Panc1 (cell line): ENCODE measurements at regions not wholly inside any gene's neighbourhood (a gene's known extent, or its start where the extent isn't known, plus 50 kb on each side); places are given as distances from the start of the nearest gene placed in this dataset.

Experiments used
- ATAC-seq: fragments of 200-7000 bp; cut with Tn5 transposase; 2 replicates; pipeline ENCODE4 v1.9.1; 2020; ENCODE audit warnings: mild to moderate bottlenecking, moderate library complexity
- BruUV-seq: library from RNA; stranded (reverse); fragments of 400-500 nt; replicated peaks from 2 replicates; lab custom pipeline; 2021; lab: Mats Ljungman, UMichigan
- CTCF ChIA-PET: fragments of 300-600 bp; sonication (Branson Sonifier 250); formaldehyde crosslinking; loops from one replicate; lab custom pipeline; 2022; ENCODE audit warnings: antibody characterized with exemption; lab: Charles Lee
- POLR2A ChIA-PET: fragments of 300-600 bp; sonication (Branson Sonifier 250); formaldehyde crosslinking; loops from one replicate; lab custom pipeline; 2022; ENCODE audit warnings: antibody characterized with exemption; lab: Charles Lee
- DNase-seq: peaks from one replicate; pipeline ENCODE4 v3.0.0-alpha.2; 2010; ENCODE audit warnings: low read depth, low spot score
- H3K27ac ChIP-seq: 2 replicates; pipeline ENCODE4 v1.5.1; 2011; ENCODE audit warnings: mild to moderate bottlenecking, low read length, inconsistent platforms
- H3K27me3 ChIP-seq: fragments of 200-500 bp; sonication (Bioruptor generic); 2 replicates; pipeline ENCODE4 v1.6.0; 2014; ENCODE audit warnings: low read length, inconsistent platforms; ENCODE audit not compliant: control insufficient read depth, insufficient read depth
- H3K36me3 ChIP-seq: fragments of 200-500 bp; sonication (Bioruptor generic); 2 replicates; pipeline ENCODE4 v1.5.1; 2014; ENCODE audit warnings: inconsistent platforms, mild to moderate bottlenecking, low read length, moderate library complexity; ENCODE audit not compliant: control insufficient read depth, insufficient read depth
- H3K4me1 ChIP-seq: 2 replicates; pipeline ENCODE4 v1.5.1; 2011; ENCODE audit warnings: inconsistent platforms, mild to moderate bottlenecking, low read length, moderate library complexity; ENCODE audit not compliant: control insufficient read depth, insufficient read depth
- H3K4me3 ChIP-seq, 2 experiments: 2 replicates each; pipeline ENCODE4 v1.5.1; 2011 to 2012; ENCODE audit warnings: low read depth in 2 of 2, low read length in 2 of 2, mild to moderate bottlenecking in 2 of 2, inconsistent platforms in 1 of 2, moderate library complexity in 1 of 2
- H3K9me3 ChIP-seq: fragments of 200-500 bp; sonication (Bioruptor generic); 2 replicates; pipeline ENCODE4 v1.5.1; 2014; ENCODE audit warnings: low read depth, mild to moderate bottlenecking, inconsistent platforms, low read length, moderate library complexity; ENCODE audit not compliant: control insufficient read depth, insufficient read depth
- CTCF ChIP-seq: fragments of 450-650 bp; IDR thresholded peaks from 2 replicates; pipeline ENCODE4 v1.5.1; 2017; ENCODE audit warnings: mild to moderate bottlenecking
- POLR2AphosphoS5 ChIP-seq: IDR thresholded peaks from 2 replicates; pipeline ENCODE4 v1.6.1; 2012; ENCODE audit warnings: mild to moderate bottlenecking, low read depth, low read length, moderate library complexity
- SIN3A ChIP-seq: IDR thresholded peaks from 2 replicates; pipeline ENCODE4 v1.6.1; 2012; ENCODE audit warnings: low read depth, mild to moderate bottlenecking, low read length, moderate library complexity, borderline replicate concordance; ENCODE audit not compliant: insufficient read depth
- TCF7L2 ChIP-seq: IDR thresholded peaks from 2 replicates; pipeline ENCODE4 v1.6.1; 2011; ENCODE audit warnings: mild to moderate bottlenecking, low read depth, low read length, inconsistent platforms
- in situ Hi-C: cut with HindIII; loops from 2 replicates; pipeline ENCODE4 v1.10.0; 2016; ENCODE audit warnings: low sequenced_read_pairs, low pct_unique_long_range_greater_than_20kb
- intact Hi-C: fragments of 100-400 bp; cut with micrococcal nuclease; formaldehyde crosslinking; loops from one replicate; pipeline ENCODE4 v1.10.0; 2022; ENCODE audit not compliant: unreplicated experiment
- TF ChIP-seq, protein P1 (sequence below), 2 experiments: IDR thresholded peaks; 2 replicates each; pipeline ENCODE4 v1.6.1; 2011 to 2012; ENCODE audit warnings: low read depth in 2 of 2, control low read depth in 1 of 2, low read length in 1 of 2, mild to moderate bottlenecking in 1 of 2, moderate library complexity in 1 of 2; ENCODE audit not compliant: insufficient read depth in 1 of 2

DNA sequence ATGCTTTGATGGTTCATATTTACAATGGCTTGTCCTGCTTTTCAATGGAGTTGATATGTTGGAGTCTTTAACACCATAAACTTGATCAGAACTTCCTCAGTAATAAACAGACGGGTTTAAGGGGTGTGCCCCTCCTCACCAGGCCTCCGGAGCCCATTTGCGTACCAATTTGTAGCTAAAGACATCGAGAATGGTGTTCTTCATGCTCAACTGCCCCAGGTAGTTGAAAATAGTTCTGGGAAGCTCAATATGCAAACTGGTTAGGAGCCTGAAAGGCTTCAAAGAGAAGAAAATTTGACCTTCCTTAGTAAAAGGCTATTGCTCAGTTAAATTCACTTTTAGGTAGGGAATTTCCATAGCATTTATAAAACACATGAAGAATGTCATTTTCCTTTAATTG is 68.1 kb upstream of the RRP15 start:
- Histone ChIP-seq H3K36me3 (no peaks in the 10 kb centered on the region), H3K27me3 (peaks cover 2% of the 10 kb centered on the region; the same call in 1 of the 2 replicates), H3K4me3 (no peak overlapping the region), H3K9me3 (no peaks in the 10 kb centered on the region), H3K27ac (no peak overlapping the region), H3K4me1 (no peaks in the 10 kb centered on the region)
- BruUV-seq: no TSS peak
- CTCF ChIA-PET: interaction anchor here (0.7 kb wide), 1 partner anchor 1130 kb away, joined by 3 read pairs; no protein-coding TSS in a partner anchor
- in situ Hi-C loops (no loop called here), intact Hi-C loops (no loop called here)
- no peak for TF ChIP-seq TCF7L2
- TF ChIP-seq SIN3A: no peak
- TF ChIP-seq POLR2AphosphoS5: no peak
- TF ChIP-seq, protein P1, sequence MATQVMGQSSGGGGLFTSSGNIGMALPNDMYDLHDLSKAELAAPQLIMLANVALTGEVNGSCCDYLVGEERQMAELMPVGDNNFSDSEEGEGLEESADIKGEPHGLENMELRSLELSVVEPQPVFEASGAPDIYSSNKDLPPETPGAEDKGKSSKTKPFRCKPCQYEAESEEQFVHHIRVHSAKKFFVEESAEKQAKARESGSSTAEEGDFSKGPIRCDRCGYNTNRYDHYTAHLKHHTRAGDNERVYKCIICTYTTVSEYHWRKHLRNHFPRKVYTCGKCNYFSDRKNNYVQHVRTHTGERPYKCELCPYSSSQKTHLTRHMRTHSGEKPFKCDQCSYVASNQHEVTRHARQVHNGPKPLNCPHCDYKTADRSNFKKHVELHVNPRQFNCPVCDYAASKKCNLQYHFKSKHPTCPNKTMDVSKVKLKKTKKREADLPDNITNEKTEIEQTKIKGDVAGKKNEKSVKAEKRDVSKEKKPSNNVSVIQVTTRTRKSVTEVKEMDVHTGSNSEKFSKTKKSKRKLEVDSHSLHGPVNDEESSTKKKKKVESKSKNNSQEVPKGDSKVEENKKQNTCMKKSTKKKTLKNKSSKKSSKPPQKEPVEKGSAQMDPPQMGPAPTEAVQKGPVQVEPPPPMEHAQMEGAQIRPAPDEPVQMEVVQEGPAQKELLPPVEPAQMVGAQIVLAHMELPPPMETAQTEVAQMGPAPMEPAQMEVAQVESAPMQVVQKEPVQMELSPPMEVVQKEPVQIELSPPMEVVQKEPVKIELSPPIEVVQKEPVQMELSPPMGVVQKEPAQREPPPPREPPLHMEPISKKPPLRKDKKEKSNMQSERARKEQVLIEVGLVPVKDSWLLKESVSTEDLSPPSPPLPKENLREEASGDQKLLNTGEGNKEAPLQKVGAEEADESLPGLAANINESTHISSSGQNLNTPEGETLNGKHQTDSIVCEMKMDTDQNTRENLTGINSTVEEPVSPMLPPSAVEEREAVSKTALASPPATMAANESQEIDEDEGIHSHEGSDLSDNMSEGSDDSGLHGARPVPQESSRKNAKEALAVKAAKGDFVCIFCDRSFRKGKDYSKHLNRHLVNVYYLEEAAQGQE (IDR thresholded peaks at IDR 0.05; ENCODE audit: insufficient read depth in 1 of 2, low read depth in 2 of 2, low read length in 1 of 2): no peak
- TF ChIP-seq CTCF: no peak
- ATAC-seq (no peak), DNase-seq (no peak)
- POLR2A ChIA-PET: no interaction called here

DNA sequence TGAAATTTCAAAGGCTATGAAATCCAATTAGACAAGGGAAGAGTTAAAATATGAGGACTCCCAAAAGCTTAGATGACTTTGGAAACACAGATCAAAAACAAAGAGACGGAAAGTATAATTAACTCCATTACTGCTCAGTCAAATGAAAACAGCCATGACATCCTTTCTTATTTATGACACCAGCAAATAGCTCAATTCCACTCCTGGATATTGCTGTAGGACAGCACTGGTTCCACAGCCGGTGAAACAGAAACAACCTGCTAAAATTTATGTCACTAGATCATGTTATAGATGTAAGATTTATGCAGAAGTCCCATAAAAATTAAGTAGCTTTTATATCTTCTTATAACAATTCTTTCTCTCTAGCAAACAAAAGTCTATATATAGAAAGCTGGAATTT is 65.6 kb upstream of the RRP15 start:
- H3K9me3 ChIP-seq: no peaks in the 10 kb centered on the region
- no peaks in the 10 kb centered on the region for H3K36me3 ChIP-seq
- no peaks in the 10 kb centered on the region for H3K4me1 ChIP-seq
- no peak overlapping the region for H3K4me3 ChIP-seq
- CTCF ChIA-PET: no interaction called here
- BruUV-seq: no TSS peak
- no peak overlapping the region for H3K27ac ChIP-seq
- TF ChIP-seq, protein P1 (IDR thresholded peaks at IDR 0.05; ENCODE audit: insufficient read depth in 1 of 2, low read depth in 2 of 2, low read length in 1 of 2): no peak
- TF ChIP-seq CTCF (no peak), SIN3A (no peak), POLR2AphosphoS5 (no peak), TCF7L2 (no peak)
- POLR2A ChIA-PET: no interaction called here
- intact Hi-C loops (no loop called here), in situ Hi-C loops (no loop called here)
- DNase-seq (no peak), ATAC-seq (no peak)
- peaks cover 2% of the 10 kb centered on the region; the same call in 1 of the 2 replicates for H3K27me3 ChIP-seq
